ENCODE measurements at regions not wholly inside any gene's neighbourhood (a gene's known extent, or its start where the extent isn't known, plus 50 kb on each side); places are given as distances from the start of the nearest gene placed in this dataset.

GRCh38 chr1:115139381-115139780, 50.1 kb upstream of the TSPAN2 start:
- DNase-seq = no peak
- H3K4me1 ChIP-seq = peaks cover 0 to 3% (median 2%) of the 10 kb centered on the region in 4 donors
- H3K27me3 ChIP-seq = no peaks in the 10 kb centered on the region
- no peak for TF ChIP-seq EP300 (IDR thresholded peaks at IDR 0.05; ENCODE audit: low read depth)
- no peak for TF ChIP-seq POLR2A (IDR thresholded peaks at IDR 0.05)
- no peak for TF ChIP-seq POLR2AphosphoS5 (IDR thresholded peaks at IDR 0.05)
- TF ChIP-seq CTCF (IDR thresholded peaks at IDR 0.05) = no peak
- intact Hi-C loops (cut with DNase I; ENCODE audit: low total_unique reads) = loop anchor here (5.0 kb wide), 2 partner anchors 338 to 458 kb away; no protein-coding TSS in a partner anchor
- H3K36me3 ChIP-seq = no peaks in the 10 kb centered on the region
- no peak overlapping the region for H3K27ac ChIP-seq
- in situ Hi-C loops (cut with MboI; ENCODE audit: low pct_ligation_motif_present in 1 of 4, low pct_unique_long_range_greater_than_20kb in 1 of 4, low sequenced_read_pairs in 3 of 4) = loop anchor here (5.0 to 25.0 kb wide), 6 partner anchors 323 to 623 kb away; partner anchors contain the start of gene CASQ2 (in 2 of the 4)
- 88 to 100% methylated on average over 1 to 9 of the region's 9 CpGs for WGBS, 2 donors (ENCODE audit: low coverage in 1 of 2)
- H3K4me3 ChIP-seq = no peak overlapping the region
- no peaks in the 10 kb centered on the region for H3K9me3 ChIP-seq
